ENCODE measurements at regions not wholly inside any gene's neighbourhood (a gene's known extent, or its start where the extent isn't known, plus 50 kb on each side); places are given as distances from the start of the nearest gene placed in this dataset.

GRCh38 chr16:54645345-54645744 lies 285.3 kb upstream of the IRX5 start:
- TF ChIP-seq POLR2AphosphoS5 (IDR thresholded peaks at IDR 0.05; ENCODE audit: low read depth) (no peak), NANOG (IDR thresholded peaks at IDR 0.05; ENCODE audit: borderline replicate concordance) (no peak), ETS1 (IDR thresholded peaks at IDR 0.05) (no peak), ZNF331 (CRISPR knock-in tag; IDR thresholded peaks at IDR 0.05; ENCODE audit: low read depth) (no peak), STAT1 (IDR thresholded peaks at IDR 0.05; ENCODE audit: unreplicated experiment) (no peak)
- TF ChIP-seq, protein P1, sequence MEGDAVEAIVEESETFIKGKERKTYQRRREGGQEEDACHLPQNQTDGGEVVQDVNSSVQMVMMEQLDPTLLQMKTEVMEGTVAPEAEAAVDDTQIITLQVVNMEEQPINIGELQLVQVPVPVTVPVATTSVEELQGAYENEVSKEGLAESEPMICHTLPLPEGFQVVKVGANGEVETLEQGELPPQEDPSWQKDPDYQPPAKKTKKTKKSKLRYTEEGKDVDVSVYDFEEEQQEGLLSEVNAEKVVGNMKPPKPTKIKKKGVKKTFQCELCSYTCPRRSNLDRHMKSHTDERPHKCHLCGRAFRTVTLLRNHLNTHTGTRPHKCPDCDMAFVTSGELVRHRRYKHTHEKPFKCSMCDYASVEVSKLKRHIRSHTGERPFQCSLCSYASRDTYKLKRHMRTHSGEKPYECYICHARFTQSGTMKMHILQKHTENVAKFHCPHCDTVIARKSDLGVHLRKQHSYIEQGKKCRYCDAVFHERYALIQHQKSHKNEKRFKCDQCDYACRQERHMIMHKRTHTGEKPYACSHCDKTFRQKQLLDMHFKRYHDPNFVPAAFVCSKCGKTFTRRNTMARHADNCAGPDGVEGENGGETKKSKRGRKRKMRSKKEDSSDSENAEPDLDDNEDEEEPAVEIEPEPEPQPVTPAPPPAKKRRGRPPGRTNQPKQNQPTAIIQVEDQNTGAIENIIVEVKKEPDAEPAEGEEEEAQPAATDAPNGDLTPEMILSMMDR (conservative IDR thresholded peaks at IDR 0.05; ENCODE audit: low read depth in 2 of 2), result no peak
- no peaks in the 10 kb centered on the region; the same call in 2 of the 3 replicates for H3K9me3 Mint-ChIP-seq

DNA sequence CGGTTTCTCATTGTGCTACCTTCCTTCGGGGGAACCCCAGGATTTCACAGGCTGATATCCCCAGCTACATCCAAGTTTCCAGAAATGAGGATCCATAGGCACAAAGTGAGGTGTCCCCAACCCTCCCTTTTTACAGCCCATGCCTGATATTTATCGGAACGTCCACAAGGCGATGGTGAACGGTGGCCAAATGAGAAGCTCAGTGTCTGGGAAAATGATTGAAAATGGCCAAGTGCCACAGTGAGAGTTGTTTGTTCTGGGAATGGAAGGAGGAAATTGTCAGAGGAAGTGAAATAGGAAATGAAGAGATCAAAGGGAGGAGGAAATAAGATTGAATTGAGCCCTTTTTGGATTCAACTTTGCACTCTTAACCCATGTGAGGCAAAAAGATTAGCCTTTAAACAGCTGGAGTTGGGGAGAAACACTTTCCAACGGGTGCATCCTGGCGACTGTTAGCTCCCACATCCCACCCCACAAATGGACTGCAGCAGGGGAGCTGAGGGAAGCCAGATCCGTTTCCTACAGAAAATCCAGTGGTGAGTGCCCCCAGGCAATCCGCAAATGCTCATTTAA lies 294.4 kb upstream of the IRX5 start:
- Histone ChIP-seq H3F3A (replicated peaks; ENCODE audit: low read depth) (no peaks in the 10 kb centered on the region), H3K36me3 (ENCODE audit: insufficient read depth) (no peaks in the 10 kb centered on the region), H3K4me2 (no peak overlapping the region), H4K20me1 (replicated peaks; ENCODE audit: insufficient read depth) (no peaks in the 10 kb centered on the region), H2AFZ (no peak overlapping the region), H3K27ac (ENCODE audit: low read depth) (no peak overlapping the region), H3K4me1 (ENCODE audit: insufficient read depth) (no peaks in the 10 kb centered on the region), H3K4me3 (no peak overlapping the region), H3K9me2 (ENCODE audit: insufficient read depth) (0 out of 2 replicates have a peak, but pooled peaks cover 4% of the 10 kb centered on the region), H3K27me3 (ENCODE audit: insufficient read depth) (no peaks in the 10 kb centered on the region), H3K79me2 (replicated peaks; ENCODE audit: insufficient read depth) (no peaks in the 10 kb centered on the region)
- Mint-ChIP-seq H3K4me1 (no peaks in the 10 kb centered on the region), H3K4me3 (no peak overlapping the region), H3K36me3 (ENCODE audit: low read depth) (no peaks in the 10 kb centered on the region), H3K27me3 (ENCODE audit: insufficient read depth, low read depth, poor library complexity) (no peaks in the 10 kb centered on the region), H3K27ac (no peak overlapping the region), H3K9me3 (no peaks in the 10 kb centered on the region)
- ATAC-seq (no peak), DNase-seq (ENCODE audit: low spot score) (no peak)
- TF ChIP-seq, protein P1 (conservative IDR thresholded peaks at IDR 0.05; ENCODE audit: low read depth in 2 of 2), result no peak
- TF ChIP-seq ETS1 (IDR thresholded peaks at IDR 0.05) (no peak), EZH2 (IDR thresholded peaks at IDR 0.05; ENCODE audit: low read depth, unreplicated experiment) (no peak), NANOG (IDR thresholded peaks at IDR 0.05; ENCODE audit: borderline replicate concordance) (no peak), CREB1 (CRISPR knock-in tag; IDR thresholded peaks at IDR 0.05; ENCODE audit: low read depth) (no peak), JUNB (IDR thresholded peaks at IDR 0.05; ENCODE audit: unreplicated experiment) (no peak)
- TF ChIP-seq, protein P2, sequence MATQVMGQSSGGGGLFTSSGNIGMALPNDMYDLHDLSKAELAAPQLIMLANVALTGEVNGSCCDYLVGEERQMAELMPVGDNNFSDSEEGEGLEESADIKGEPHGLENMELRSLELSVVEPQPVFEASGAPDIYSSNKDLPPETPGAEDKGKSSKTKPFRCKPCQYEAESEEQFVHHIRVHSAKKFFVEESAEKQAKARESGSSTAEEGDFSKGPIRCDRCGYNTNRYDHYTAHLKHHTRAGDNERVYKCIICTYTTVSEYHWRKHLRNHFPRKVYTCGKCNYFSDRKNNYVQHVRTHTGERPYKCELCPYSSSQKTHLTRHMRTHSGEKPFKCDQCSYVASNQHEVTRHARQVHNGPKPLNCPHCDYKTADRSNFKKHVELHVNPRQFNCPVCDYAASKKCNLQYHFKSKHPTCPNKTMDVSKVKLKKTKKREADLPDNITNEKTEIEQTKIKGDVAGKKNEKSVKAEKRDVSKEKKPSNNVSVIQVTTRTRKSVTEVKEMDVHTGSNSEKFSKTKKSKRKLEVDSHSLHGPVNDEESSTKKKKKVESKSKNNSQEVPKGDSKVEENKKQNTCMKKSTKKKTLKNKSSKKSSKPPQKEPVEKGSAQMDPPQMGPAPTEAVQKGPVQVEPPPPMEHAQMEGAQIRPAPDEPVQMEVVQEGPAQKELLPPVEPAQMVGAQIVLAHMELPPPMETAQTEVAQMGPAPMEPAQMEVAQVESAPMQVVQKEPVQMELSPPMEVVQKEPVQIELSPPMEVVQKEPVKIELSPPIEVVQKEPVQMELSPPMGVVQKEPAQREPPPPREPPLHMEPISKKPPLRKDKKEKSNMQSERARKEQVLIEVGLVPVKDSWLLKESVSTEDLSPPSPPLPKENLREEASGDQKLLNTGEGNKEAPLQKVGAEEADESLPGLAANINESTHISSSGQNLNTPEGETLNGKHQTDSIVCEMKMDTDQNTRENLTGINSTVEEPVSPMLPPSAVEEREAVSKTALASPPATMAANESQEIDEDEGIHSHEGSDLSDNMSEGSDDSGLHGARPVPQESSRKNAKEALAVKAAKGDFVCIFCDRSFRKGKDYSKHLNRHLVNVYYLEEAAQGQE (IDR thresholded peaks at IDR 0.05; ENCODE audit: unreplicated experiment), result no peak

More at GRCh38 chr16:54645345-54645744, 285.3 kb upstream of the IRX5 start:
- Histone ChIP-seq H4K20me1 (replicated peaks; ENCODE audit: insufficient read depth) (no peaks in the 10 kb centered on the region), H3K79me2 (replicated peaks; ENCODE audit: insufficient read depth) (no peaks in the 10 kb centered on the region), H3K27ac (ENCODE audit: low read depth) (no peak overlapping the region), H3F3A (replicated peaks; ENCODE audit: low read depth) (no peaks in the 10 kb centered on the region), H3K36me3 (ENCODE audit: insufficient read depth) (no peaks in the 10 kb centered on the region), H3K4me3 (no peak overlapping the region), H3K4me2 (no peak overlapping the region), H3K4me1 (ENCODE audit: insufficient read depth) (peaks cover 15% of the 10 kb centered on the region), H3K27me3 (ENCODE audit: insufficient read depth) (peaks cover 41% of the 10 kb centered on the region), H3K9me2 (ENCODE audit: insufficient read depth) (0 out of 2 replicates have a peak, but pooled peaks cover 3% of the 10 kb centered on the region), H2AFZ (no peak overlapping the region)
- Mint-ChIP-seq H3K27me3 (ENCODE audit: insufficient read depth, low read depth, poor library complexity) (peaks cover 26% of the 10 kb centered on the region), H3K4me1 (peaks cover 16% of the 10 kb centered on the region), H3K4me3 (no peak overlapping the region), H3K36me3 (ENCODE audit: low read depth) (peaks cover 4% of the 10 kb centered on the region; the same call in 2 of the 3 replicates), H3K27ac (no peak overlapping the region)
- DNase-seq (ENCODE audit: low spot score), result no peak
- ATAC-seq, result no peak
